GM12865 (cell line): ENCODE measurements at regions not wholly inside any gene's neighbourhood (a gene's known extent, or its start where the extent isn't known, plus 50 kb on each side); places are given as distances from the start of the nearest gene placed in this dataset.

Source experiments
- DNase-seq: peaks from one replicate; pipeline ENCODE4 v3.0.0; 2010; ENCODE audit warnings: low read depth
- H3K4me3 ChIP-seq: 2 replicates; pipeline ENCODE4 v1.5.1; 2011; ENCODE audit warnings: mild to moderate bottlenecking, low read depth, low read length, control low read depth
- CTCF ChIP-seq: IDR thresholded peaks from 2 replicates; pipeline ENCODE4 v1.5.1; 2011; ENCODE audit warnings: low read length, control low read depth, low read depth, inconsistent platforms; ENCODE audit not compliant: insufficient read depth; ENCODE audit errors: missing control alignments

GRCh38 chr2:151083856-151084795 lies 177.5 kb downstream of the RBM43 start:
- no peak for DNase-seq
- no peak overlapping the region for H3K4me3 ChIP-seq
- TF ChIP-seq CTCF = no peak

- no peak for TF ChIP-seq CTCF
- H3K4me3 ChIP-seq = no peak overlapping the region
- no peak for DNase-seq
Observed at GRCh38 chr2:151078889-151079288, 182.8 kb downstream of the RBM43 start.

- DNase-seq = no peak
- H3K4me3 ChIP-seq = no peak overlapping the region
- no peak for TF ChIP-seq CTCF
Observed at GRCh38 chr2:151071906-151072305, 189.8 kb downstream of the RBM43 start.

GRCh38 chr2:151071382-151071781 lies 190.3 kb downstream of the RBM43 start:
- no peak for TF ChIP-seq CTCF
- DNase-seq = no peak
- no peak overlapping the region for H3K4me3 ChIP-seq

GRCh38 chr2:151070253-151070652 lies 191.4 kb downstream of the RBM43 start:
- DNase-seq = no peak
- no peak for TF ChIP-seq CTCF
- no peak overlapping the region for H3K4me3 ChIP-seq

- no peak overlapping the region for H3K4me3 ChIP-seq
- TF ChIP-seq CTCF = no peak
- no peak for DNase-seq
Observed at GRCh38 chr2:151067658-151068369, 193.8 kb downstream of the RBM43 start.
